AML-193 (cell line): ENCODE measurements at regions not wholly inside any gene's neighbourhood (a gene's known extent, or its start where the extent isn't known, plus 50 kb on each side); places are given as distances from the start of the nearest gene placed in this dataset.
"Not testable (repeated sequence)": the region's sequence is repeated elsewhere in the genome, so short reads cannot be mapped to it uniquely, and the experiment has no call there.

ENCODE experiments used
- DNase-seq, 2 experiments: peaks; one replicate each; lab custom pipeline; 2025; lab: John Stamatoyannopoulos, UW

GRCh38 chr21:23899561-23899960 lies 1707.7 kb downstream of the MRPL39 start:
- DNase-seq = no peak

GRCh38 chr21:23890652-23891051 lies 1716.6 kb downstream of the MRPL39 start:
- no peak for DNase-seq

GRCh38 chr21:23887725-23888306 lies 1719.5 kb downstream of the MRPL39 start:
- DNase-seq = peak; percentile 44 to 55

- no peak for DNase-seq
These were observed 1720.2 kb downstream of the MRPL39 start for GRCh38 chr21:23886828-23887724.

GRCh38 chr21:23881783-23882182 lies 1725.5 kb downstream of the MRPL39 start:
- no peak for DNase-seq

- DNase-seq = no peak
These were observed 1730.2 kb downstream of the MRPL39 start for GRCh38 chr21:23876925-23877558.

- DNase-seq = no peak
These were observed 1733.0 kb downstream of the MRPL39 start for GRCh38 chr21:23874271-23874670.

- peak; percentile 20 to 21 for DNase-seq
These were observed 1745.3 kb downstream of the MRPL39 start for GRCh38 chr21:23861911-23862504.

- no peak for DNase-seq
These were observed 1748.4 kb downstream of the MRPL39 start for GRCh38 chr21:23858878-23859277.

GRCh38 chr21:23853796-23854379 lies 1753.4 kb downstream of the MRPL39 start:
- DNase-seq = peak; percentile 39 to 45

- DNase-seq = no peak
These were observed 1769.7 kb downstream of the MRPL39 start for GRCh38 chr21:23837564-23837963.

- DNase-seq = no peak
These were observed 1784.5 kb downstream of the MRPL39 start for GRCh38 chr21:23822760-23823159.

- DNase-seq = no peak
These were observed 1789.9 kb downstream of the MRPL39 start for GRCh38 chr21:23817337-23817736.

- no peak for DNase-seq
These were observed 1794.8 kb downstream of the MRPL39 start for GRCh38 chr21:23812485-23812884.

- peak; percentile 79 to 85 for DNase-seq
These were observed 1795.5 kb downstream of the MRPL39 start for GRCh38 chr21:23811805-23812204.

- no peak for DNase-seq
These were observed 1797.7 kb downstream of the MRPL39 start for GRCh38 chr21:23809573-23809972.

GRCh38 chr21:23806966-23807548 lies 1800.2 kb downstream of the MRPL39 start:
- DNase-seq = not testable (repeated sequence)

GRCh38 chr21:23804866-23805265 lies 1802.4 kb downstream of the MRPL39 start:
- no peak for DNase-seq

- DNase-seq = no peak
These were observed 1806.0 kb downstream of the MRPL39 start for GRCh38 chr21:23801292-23801691.

- DNase-seq = no peak
These were observed 1807.9 kb downstream of the MRPL39 start for GRCh38 chr21:23799376-23799775.

GRCh38 chr21:23792300-23792699 lies 1815.0 kb downstream of the MRPL39 start:
- DNase-seq = no peak

GRCh38 chr21:23789864-23790263 lies 1817.4 kb downstream of the MRPL39 start:
- DNase-seq = no peak
